SH-SY5Y (cell line): ENCODE measurements at regions not wholly inside any gene's neighbourhood (a gene's known extent, or its start where the extent isn't known, plus 50 kb on each side); places are given as distances from the start of the nearest gene placed in this dataset.

Source experiments
- GATA2 ChIP-seq: IDR thresholded peaks from 2 replicates; pipeline ENCODE4 v1.6.1; 2011; ENCODE audit warnings: mild to moderate bottlenecking, low read depth, low read length
- GATA3 ChIP-seq: IDR thresholded peaks from 2 replicates; pipeline ENCODE4 v1.6.1; 2011; ENCODE audit warnings: low read depth, mild to moderate bottlenecking, low read length, moderate library complexity

DNA sequence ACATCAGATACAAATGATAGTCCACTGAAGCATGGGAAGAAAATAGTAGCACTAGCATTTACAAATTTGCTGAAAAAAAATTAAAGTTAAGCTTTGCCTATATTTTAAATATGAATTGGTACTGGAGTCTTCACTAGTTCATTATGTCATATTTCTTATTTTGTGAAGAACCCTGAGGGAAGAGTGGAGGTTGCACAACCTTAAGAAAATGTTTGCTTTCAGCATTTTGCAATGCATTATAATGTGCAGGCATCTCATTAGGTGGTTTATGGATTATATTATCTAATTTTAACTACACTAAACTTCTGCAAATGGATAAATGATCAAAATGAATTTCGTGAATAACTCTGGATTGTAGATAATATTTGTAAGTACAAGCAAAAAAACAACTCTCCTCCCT is 390.8 kb upstream of the HS3ST5 start:
- TF ChIP-seq GATA2 (no peak), GATA3 (no peak)
